ENCODE measurements at regions not wholly inside any gene's neighbourhood (a gene's known extent, or its start where the extent isn't known, plus 50 kb on each side); places are given as distances from the start of the nearest gene placed in this dataset.

DNA sequence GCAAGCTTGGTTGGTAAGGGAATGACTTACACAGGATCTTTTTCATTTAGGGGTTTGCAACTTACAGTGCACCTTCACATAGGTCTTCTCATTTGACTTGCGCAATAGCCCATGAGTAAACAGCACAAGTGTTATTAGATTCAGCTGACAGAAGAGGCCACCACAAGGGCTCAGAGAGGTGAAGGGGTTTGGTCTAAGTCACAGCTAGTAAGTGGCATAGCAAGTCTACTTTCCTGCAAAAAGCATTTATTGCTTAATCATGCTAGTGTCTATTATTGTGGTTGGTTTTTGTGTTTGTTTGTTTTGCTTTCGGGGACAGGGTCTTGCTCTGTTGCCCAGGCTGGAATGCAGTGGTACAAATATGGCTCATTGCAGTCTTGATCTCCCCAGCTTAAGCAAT is 83.3 kb downstream of the SPRY1 start:
- no peak for TF ChIP-seq FOXK2 (IDR thresholded peaks at IDR 0.05)
- no peak for TF ChIP-seq SP1 (IDR thresholded peaks at IDR 0.05)
- TF ChIP-seq CTBP1 (IDR thresholded peaks at IDR 0.05; ENCODE audit: borderline replicate concordance): no peak
- no peak for TF ChIP-seq BHLHE40 (IDR thresholded peaks at IDR 0.05; ENCODE audit: borderline replicate concordance)
- no peak for TF ChIP-seq SUZ12 (IDR thresholded peaks at IDR 0.05)
